ENCODE measurements at regions not wholly inside any gene's neighbourhood (a gene's known extent, or its start where the extent isn't known, plus 50 kb on each side); places are given as distances from the start of the nearest gene placed in this dataset.
A peak's percentile ranks its signal among the peaks of the same experiment; 100 is the strongest.

- Histone ChIP-seq H3K36me3 (ENCODE audit: control insufficient read depth, insufficient read depth, low read length) (no peaks in the 10 kb centered on the region), H3K9me3 (ENCODE audit: control insufficient read depth, low read length) (no peaks in the 10 kb centered on the region), H3K4me3 (ENCODE audit: extremely low read depth, insufficient read depth, low read length, poor library complexity, severe bottlenecking) (no peak overlapping the region), H3K4me1 (ENCODE audit: control insufficient read depth, insufficient read depth, low read length, poor library complexity, severe bottlenecking) (peaks cover 64% of the 10 kb centered on the region), H3K27ac (ENCODE audit: low read depth, low read length, severe bottlenecking) (peak overlapping the region; percentile 82)
- WGBS, 2 experiments (ENCODE audit: insufficient coverage in 2 of 2): 67 to 70% methylated on average over 5 to 6 of the region's 6 CpGs
Measured at GRCh38 chr2:207258263-207258991, 92.7 kb upstream of the KLF7 start.

GRCh38 chr2:207260021-207260420 is 94.3 kb upstream of the KLF7 start:
- Histone ChIP-seq H3K4me3 (ENCODE audit: extremely low read depth, insufficient read depth, low read length, poor library complexity, severe bottlenecking) (no peak overlapping the region), H3K4me1 (ENCODE audit: control insufficient read depth, insufficient read depth, low read length, poor library complexity, severe bottlenecking) (peaks cover 48% of the 10 kb centered on the region), H3K27ac (ENCODE audit: low read depth, low read length, severe bottlenecking) (no peak overlapping the region), H3K36me3 (ENCODE audit: control insufficient read depth, insufficient read depth, low read length) (no peaks in the 10 kb centered on the region), H3K9me3 (ENCODE audit: control insufficient read depth, low read length) (no peaks in the 10 kb centered on the region)
- WGBS, 2 experiments (ENCODE audit: insufficient coverage in 2 of 2): 94% methylated on average over 2 of the region's 2 CpGs; no CpG with 5 or more reads in 1 of the 2 experiments

GRCh38 chr2:207260947-207261346 is 95.2 kb upstream of the KLF7 start:
- H3K4me3 ChIP-seq (ENCODE audit: extremely low read depth, insufficient read depth, low read length, poor library complexity, severe bottlenecking): no peak overlapping the region
- WGBS, 2 experiments (ENCODE audit: insufficient coverage in 2 of 2): 94 to 100% methylated on average over 2 to 3 of the region's 4 CpGs

GRCh38 chr2:207264310-207264709 is 98.6 kb upstream of the KLF7 start:
- H3K4me3 ChIP-seq (ENCODE audit: extremely low read depth, insufficient read depth, low read length, poor library complexity, severe bottlenecking): no peak overlapping the region
- H3K9me3 ChIP-seq (ENCODE audit: control insufficient read depth, low read length): no peaks in the 10 kb centered on the region
- WGBS, 2 experiments (ENCODE audit: insufficient coverage in 2 of 2): 93 to 100% methylated on average over 2 of the region's 2 CpGs

More at GRCh38 chr2:207260947-207261346, 95.2 kb upstream of the KLF7 start:
- Histone ChIP-seq H3K36me3 (ENCODE audit: control insufficient read depth, insufficient read depth, low read length) (no peaks in the 10 kb centered on the region), H3K4me1 (ENCODE audit: control insufficient read depth, insufficient read depth, low read length, poor library complexity, severe bottlenecking) (peaks cover 39% of the 10 kb centered on the region), H3K9me3 (ENCODE audit: control insufficient read depth, low read length) (no peaks in the 10 kb centered on the region), H3K27ac (ENCODE audit: low read depth, low read length, severe bottlenecking) (no peak overlapping the region)

GRCh38 chr2:207265332-207265731 is 99.6 kb upstream of the KLF7 start:
- Histone ChIP-seq H3K4me1 (ENCODE audit: control insufficient read depth, insufficient read depth, low read length, poor library complexity, severe bottlenecking) (no peaks in the 10 kb centered on the region), H3K4me3 (ENCODE audit: extremely low read depth, insufficient read depth, low read length, poor library complexity, severe bottlenecking) (no peak overlapping the region), H3K9me3 (ENCODE audit: control insufficient read depth, low read length) (no peaks in the 10 kb centered on the region), H3K36me3 (ENCODE audit: control insufficient read depth, insufficient read depth, low read length) (no peaks in the 10 kb centered on the region), H3K27ac (ENCODE audit: low read depth, low read length, severe bottlenecking) (no peak overlapping the region)
- 94 to 95% methylated on average over 2 of the region's 2 CpGs for WGBS, 2 experiments (ENCODE audit: insufficient coverage in 2 of 2)

More at GRCh38 chr2:207264310-207264709, 98.6 kb upstream of the KLF7 start:
- Histone ChIP-seq H3K36me3 (ENCODE audit: control insufficient read depth, insufficient read depth, low read length) (no peaks in the 10 kb centered on the region), H3K27ac (ENCODE audit: low read depth, low read length, severe bottlenecking) (no peak overlapping the region), H3K4me1 (ENCODE audit: control insufficient read depth, insufficient read depth, low read length, poor library complexity, severe bottlenecking) (peaks cover 7% of the 10 kb centered on the region)

GRCh38 chr2:207265869-207266268 is 100.1 kb upstream of the KLF7 start:
- Histone ChIP-seq H3K27ac (ENCODE audit: low read depth, low read length, severe bottlenecking) (no peak overlapping the region), H3K36me3 (ENCODE audit: control insufficient read depth, insufficient read depth, low read length) (no peaks in the 10 kb centered on the region), H3K4me1 (ENCODE audit: control insufficient read depth, insufficient read depth, low read length, poor library complexity, severe bottlenecking) (no peaks in the 10 kb centered on the region), H3K4me3 (ENCODE audit: extremely low read depth, insufficient read depth, low read length, poor library complexity, severe bottlenecking) (no peak overlapping the region), H3K9me3 (ENCODE audit: control insufficient read depth, low read length) (no peaks in the 10 kb centered on the region)
- WGBS, 2 experiments (ENCODE audit: insufficient coverage in 2 of 2): 90% methylated on average over 1 to 2 of the region's 6 CpGs

GRCh38 chr2:207266648-207267047 is 100.9 kb upstream of the KLF7 start:
- no peaks in the 10 kb centered on the region for H3K4me1 ChIP-seq (ENCODE audit: control insufficient read depth, insufficient read depth, low read length, poor library complexity, severe bottlenecking)
- no peaks in the 10 kb centered on the region for H3K36me3 ChIP-seq (ENCODE audit: control insufficient read depth, insufficient read depth, low read length)
- H3K4me3 ChIP-seq (ENCODE audit: extremely low read depth, insufficient read depth, low read length, poor library complexity, severe bottlenecking): no peak overlapping the region
- WGBS, 2 experiments (ENCODE audit: insufficient coverage in 2 of 2): 85 to 88% methylated on average over 5 to 7 of the region's 7 CpGs
- H3K9me3 ChIP-seq (ENCODE audit: control insufficient read depth, low read length): no peaks in the 10 kb centered on the region
- H3K27ac ChIP-seq (ENCODE audit: low read depth, low read length, severe bottlenecking): no peak overlapping the region

GRCh38 chr2:207269038-207269437 is 103.3 kb upstream of the KLF7 start:
- Histone ChIP-seq H3K27ac (ENCODE audit: low read depth, low read length, severe bottlenecking) (no peak overlapping the region), H3K4me1 (ENCODE audit: control insufficient read depth, insufficient read depth, low read length, poor library complexity, severe bottlenecking) (no peaks in the 10 kb centered on the region), H3K4me3 (ENCODE audit: extremely low read depth, insufficient read depth, low read length, poor library complexity, severe bottlenecking) (no peak overlapping the region), H3K9me3 (ENCODE audit: control insufficient read depth, low read length) (peaks cover 7% of the 10 kb centered on the region), H3K36me3 (ENCODE audit: control insufficient read depth, insufficient read depth, low read length) (no peaks in the 10 kb centered on the region)
- no CpG with 5 or more reads among the region's 2 CpGs for WGBS, 2 experiments (ENCODE audit: insufficient coverage in 2 of 2)

- 84 to 98% methylated on average over 3 to 5 of the region's 5 CpGs for WGBS, 2 experiments (ENCODE audit: insufficient coverage in 2 of 2)
- Histone ChIP-seq H3K9me3 (ENCODE audit: control insufficient read depth, low read length) (peaks cover 7% of the 10 kb centered on the region), H3K4me1 (ENCODE audit: control insufficient read depth, insufficient read depth, low read length, poor library complexity, severe bottlenecking) (no peaks in the 10 kb centered on the region), H3K36me3 (ENCODE audit: control insufficient read depth, insufficient read depth, low read length) (no peaks in the 10 kb centered on the region), H3K4me3 (ENCODE audit: extremely low read depth, insufficient read depth, low read length, poor library complexity, severe bottlenecking) (no peak overlapping the region), H3K27ac (ENCODE audit: low read depth, low read length, severe bottlenecking) (no peak overlapping the region)
Measured at GRCh38 chr2:207274530-207275189, 108.9 kb upstream of the KLF7 start.

- WGBS, 2 experiments (ENCODE audit: insufficient coverage in 2 of 2): 75 to 100% methylated on average over 1 of the region's 2 CpGs
- no peak overlapping the region for H3K27ac ChIP-seq (ENCODE audit: low read depth, low read length, severe bottlenecking)
- peaks cover 7% of the 10 kb centered on the region for H3K9me3 ChIP-seq (ENCODE audit: control insufficient read depth, low read length)
- no peak overlapping the region for H3K4me3 ChIP-seq (ENCODE audit: extremely low read depth, insufficient read depth, low read length, poor library complexity, severe bottlenecking)
- H3K4me1 ChIP-seq (ENCODE audit: control insufficient read depth, insufficient read depth, low read length, poor library complexity, severe bottlenecking): no peaks in the 10 kb centered on the region
- H3K36me3 ChIP-seq (ENCODE audit: control insufficient read depth, insufficient read depth, low read length): no peaks in the 10 kb centered on the region
Measured at GRCh38 chr2:207275779-207276178, 110.0 kb upstream of the KLF7 start.

GRCh38 chr2:207276248-207276647 is 110.5 kb upstream of the KLF7 start:
- Histone ChIP-seq H3K27ac (ENCODE audit: low read depth, low read length, severe bottlenecking) (no peak overlapping the region), H3K4me1 (ENCODE audit: control insufficient read depth, insufficient read depth, low read length, poor library complexity, severe bottlenecking) (no peaks in the 10 kb centered on the region), H3K4me3 (ENCODE audit: extremely low read depth, insufficient read depth, low read length, poor library complexity, severe bottlenecking) (no peak overlapping the region), H3K36me3 (ENCODE audit: control insufficient read depth, insufficient read depth, low read length) (no peaks in the 10 kb centered on the region), H3K9me3 (ENCODE audit: control insufficient read depth, low read length) (peaks cover 7% of the 10 kb centered on the region)
